Endothelial cell of umbilical vein (primary cell): ENCODE measurements at regions not wholly inside any gene's neighbourhood (a gene's known extent, or its start where the extent isn't known, plus 50 kb on each side); places are given as distances from the start of the nearest gene placed in this dataset.

Experiments
- BruUV-seq: library from RNA; stranded (reverse); fragments of 400-500 nt; replicated peaks from 2 replicates; lab custom pipeline; 2021; lab: Mats Ljungman, UMichigan
- CTCF ChIA-PET: fragments of 300-600, 350-600 bp; sonication (Branson Sonifier 250); formaldehyde crosslinking; loops from one replicate; lab custom pipeline; 2021; ENCODE audit warnings: antibody characterized with exemption, inconsistent platforms; lab: Charles Lee
- POLR2A ChIA-PET: fragments of 300-600, 350-600 bp; sonication (Branson Sonifier 250); formaldehyde crosslinking; loops from one replicate; lab custom pipeline; 2021; ENCODE audit warnings: antibody characterized with exemption, inconsistent platforms; lab: Charles Lee
- DNase-seq: peaks from one replicate; pipeline ENCODE4 v3.0.0-alpha.2; 2011; ENCODE audit warnings: low read depth, low spot score
- FAIRE-seq: peaks from 2 replicates; lab custom pipeline; 2011; peaks lifted over from hg19 to GRCh38; lab: Jason Lieb, UNC
- H2AFZ ChIP-seq: 2 replicates; pipeline ENCODE4 v1.6.0; 2012; ENCODE audit warnings: low read depth, low read length, control low read depth, inconsistent platforms
- H3K27ac ChIP-seq: 2 replicates; pipeline ENCODE4 v1.5.1; 2011; ENCODE audit warnings: low read depth, mild to moderate bottlenecking, control low read depth, low read length, moderate library complexity; ENCODE audit not compliant: insufficient read depth
- H3K27me3 ChIP-seq, 2 experiments: 2 replicates each; pipeline versions ENCODE4 v1.6.0 to v1.6.1; 2011; ENCODE audit warnings: low read length in 2 of 2, mixed read lengths in 1 of 2; ENCODE audit not compliant: control insufficient read depth in 2 of 2, insufficient read depth in 2 of 2
- H3K36me3 ChIP-seq, 2 experiments: 2 replicates in 1 of 2; 3 replicates in 1 of 2; pipeline ENCODE4 v1.5.1; 2011; ENCODE audit warnings: low read length in 2 of 2, mild to moderate bottlenecking in 1 of 2, moderate library complexity in 1 of 2; ENCODE audit not compliant: control insufficient read depth in 2 of 2, insufficient read depth in 2 of 2; ENCODE audit errors: extremely low read depth in 1 of 2
- H3K4me1 ChIP-seq: 3 replicates; pipeline ENCODE4 v1.5.1; 2011; ENCODE audit warnings: mild to moderate bottlenecking, low read length; ENCODE audit not compliant: control insufficient read depth, insufficient read depth; ENCODE audit errors: extremely low read depth
- H3K4me2 ChIP-seq: 2 replicates; pipeline ENCODE4 v1.6.1; 2011; ENCODE audit warnings: low read length, control low read depth, mixed read lengths; ENCODE audit not compliant: insufficient read depth
- H3K4me3 ChIP-seq, 3 experiments: fragments of 200-600 bp in 1 of 3; sonication (generic), shearing (Covaris generic) in 1 of 3; replicated peaks in 1 of 3; 2 replicates each; pipeline ENCODE4 v1.5.1; 2011 to 2016; ENCODE audit warnings: control low read depth in 3 of 3, low read length in 3 of 3, mild to moderate bottlenecking in 2 of 3, inconsistent platforms in 1 of 3, low read depth in 1 of 3, moderate library complexity in 1 of 3; ENCODE audit not compliant: insufficient read depth in 1 of 3
- H3K79me2 ChIP-seq: 2 replicates; pipeline ENCODE4 v1.6.0; 2012; ENCODE audit warnings: low read length, inconsistent platforms; ENCODE audit not compliant: control insufficient read depth, insufficient read depth
- H3K9ac ChIP-seq: replicated peaks from 2 replicates; pipeline ENCODE3; 2011; ENCODE audit warnings: low read length, control low read depth; ENCODE audit not compliant: insufficient read depth; ENCODE audit errors: extremely low read depth
- H3K9me1 ChIP-seq: replicated peaks from 3 replicates; pipeline ENCODE4 v1.6.0; 2011; ENCODE audit warnings: mild to moderate bottlenecking, low read length; ENCODE audit not compliant: control insufficient read depth, insufficient read depth; ENCODE audit errors: extremely low read depth
- H3K9me3 ChIP-seq: replicated peaks from 2 replicates; pipeline ENCODE4 v1.5.1; 2012; ENCODE audit warnings: low read length, inconsistent platforms; ENCODE audit not compliant: control insufficient read depth, insufficient read depth
- H4K20me1 ChIP-seq: replicated peaks from 2 replicates; pipeline ENCODE3; 2011; ENCODE audit warnings: mild to moderate bottlenecking, low read length; ENCODE audit not compliant: control insufficient read depth, insufficient read depth; ENCODE audit errors: extremely low read depth
- EZH2 ChIP-seq: IDR thresholded peaks from 2 replicates; pipeline ENCODE4 v1.6.1; 2012; ENCODE audit warnings: borderline replicate concordance, low read depth, mild to moderate bottlenecking, moderate library complexity, low read length, inconsistent platforms; ENCODE audit not compliant: severe bottlenecking
- FOS ChIP-seq: IDR thresholded peaks from 2 replicates; pipeline ENCODE4 v1.6.1; 2011; ENCODE audit warnings: mild to moderate bottlenecking, low read length, moderate library complexity, borderline replicate concordance; ENCODE audit not compliant: insufficient read depth
- GATA2 ChIP-seq: IDR thresholded peaks from 2 replicates; pipeline ENCODE4 v1.7.0; 2011; ENCODE audit warnings: low read depth, mild to moderate bottlenecking, moderate library complexity, mixed read lengths, low read length; ENCODE audit not compliant: insufficient read length, insufficient read depth
- JUN ChIP-seq: IDR thresholded peaks from 2 replicates; pipeline ENCODE4 v1.6.1; 2011; ENCODE audit warnings: borderline replicate concordance, low read depth; ENCODE audit not compliant: insufficient read length, insufficient read depth
- MYC ChIP-seq: IDR thresholded peaks from one replicate; pipeline ENCODE4 v1.6.1; 2011; ENCODE audit warnings: mild to moderate bottlenecking, low read depth, low read length
- POLR2A ChIP-seq: IDR thresholded peaks from 2 replicates; pipeline ENCODE4 v1.6.1; 2012; ENCODE audit warnings: low read depth, mild to moderate bottlenecking, control low read depth, low read length
- POLR2AphosphoS5 ChIP-seq: IDR thresholded peaks from 2 replicates; pipeline ENCODE4 v1.6.1; 2012; ENCODE audit warnings: low read depth, mild to moderate bottlenecking, control low read depth, low read length, moderate library complexity; ENCODE audit not compliant: insufficient read depth
- dilution Hi-C: fragments of 300-500 bp; cut with MboI; formaldehyde crosslinking; loops from one replicate; pipeline ENCODE4 v1.15.0; 2019; ENCODE audit warnings: low sequenced_read_pairs; ENCODE audit not compliant: extremely low pct_ligation_motif_present
- intact Hi-C: fragments of 100-400 bp; cut with micrococcal nuclease; formaldehyde crosslinking; loops from one replicate; pipeline ENCODE4 v1.10.0; 2022
- TF ChIP-seq, protein P1 (sequence below): IDR thresholded peaks from 2 replicates; pipeline ENCODE4 v1.6.1; 2011; ENCODE audit not compliant: insufficient read depth, insufficient read length
- TF ChIP-seq, protein P2 (sequence below), 2 donors: IDR thresholded peaks; 1 replicate in 1 of 2; 2 replicates in 1 of 2; pipeline ENCODE4 v1.5.1; 2011; ENCODE audit warnings: low read length in 2 of 2, mild to moderate bottlenecking in 2 of 2, moderate library complexity in 2 of 2, control low read depth in 1 of 2, inconsistent platforms in 1 of 2, low read depth in 1 of 2; ENCODE audit not compliant: insufficient read depth in 1 of 2; ENCODE audit errors: extremely low read depth in 1 of 2

DNA sequence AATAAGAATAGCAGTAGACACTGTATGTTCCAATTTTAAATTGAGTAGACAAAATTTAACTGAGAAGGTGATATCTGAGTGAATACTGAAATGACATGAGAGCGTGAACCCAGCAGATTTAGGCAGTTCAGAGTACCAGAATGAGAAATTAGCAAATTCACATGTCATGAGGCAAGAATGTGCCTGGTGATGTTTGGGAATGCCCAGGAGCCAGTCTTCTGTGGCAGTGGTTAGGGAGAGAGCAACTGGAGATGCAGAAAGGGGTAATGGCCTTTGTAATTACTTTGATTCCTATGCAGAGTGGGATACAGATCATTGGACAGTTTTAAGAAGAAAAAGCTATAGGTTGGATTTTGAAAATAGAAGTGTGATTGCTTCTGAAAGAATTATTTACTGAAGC is 621.9 kb downstream of the TECRL start:
- dilution Hi-C loops = no loop called here
- no peak for FAIRE-seq
- H3K4me3 ChIP-seq = no peak overlapping the region

More for the DNA sequence above, 621.9 kb downstream of the TECRL start:
- ChIA-PET POLR2A (no interaction called here), CTCF (no interaction called here)
- Histone ChIP-seq H3K27me3 (no peaks in the 10 kb centered on the region), H3K4me2 (no peak overlapping the region), H3K9me1 (no peaks in the 10 kb centered on the region), H3K4me1 (no peaks in the 10 kb centered on the region), H3K79me2 (no peaks in the 10 kb centered on the region), H4K20me1 (no peaks in the 10 kb centered on the region), H3K9ac (no peak overlapping the region), H3K9me3 (no peaks in the 10 kb centered on the region), H2AFZ (no peak overlapping the region), H3K27ac (no peak overlapping the region), H3K36me3 (no peaks in the 10 kb centered on the region)
- TF ChIP-seq, protein P1, sequence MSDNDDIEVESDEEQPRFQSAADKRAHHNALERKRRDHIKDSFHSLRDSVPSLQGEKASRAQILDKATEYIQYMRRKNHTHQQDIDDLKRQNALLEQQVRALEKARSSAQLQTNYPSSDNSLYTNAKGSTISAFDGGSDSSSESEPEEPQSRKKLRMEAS = no peak
- TF ChIP-seq FOS = no peak
- no peak for TF ChIP-seq EZH2
- no peak for TF ChIP-seq POLR2A
- no peak for TF ChIP-seq MYC
- no peak for TF ChIP-seq JUN
- TF ChIP-seq, protein P2, sequence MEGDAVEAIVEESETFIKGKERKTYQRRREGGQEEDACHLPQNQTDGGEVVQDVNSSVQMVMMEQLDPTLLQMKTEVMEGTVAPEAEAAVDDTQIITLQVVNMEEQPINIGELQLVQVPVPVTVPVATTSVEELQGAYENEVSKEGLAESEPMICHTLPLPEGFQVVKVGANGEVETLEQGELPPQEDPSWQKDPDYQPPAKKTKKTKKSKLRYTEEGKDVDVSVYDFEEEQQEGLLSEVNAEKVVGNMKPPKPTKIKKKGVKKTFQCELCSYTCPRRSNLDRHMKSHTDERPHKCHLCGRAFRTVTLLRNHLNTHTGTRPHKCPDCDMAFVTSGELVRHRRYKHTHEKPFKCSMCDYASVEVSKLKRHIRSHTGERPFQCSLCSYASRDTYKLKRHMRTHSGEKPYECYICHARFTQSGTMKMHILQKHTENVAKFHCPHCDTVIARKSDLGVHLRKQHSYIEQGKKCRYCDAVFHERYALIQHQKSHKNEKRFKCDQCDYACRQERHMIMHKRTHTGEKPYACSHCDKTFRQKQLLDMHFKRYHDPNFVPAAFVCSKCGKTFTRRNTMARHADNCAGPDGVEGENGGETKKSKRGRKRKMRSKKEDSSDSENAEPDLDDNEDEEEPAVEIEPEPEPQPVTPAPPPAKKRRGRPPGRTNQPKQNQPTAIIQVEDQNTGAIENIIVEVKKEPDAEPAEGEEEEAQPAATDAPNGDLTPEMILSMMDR (IDR thresholded peaks at IDR 0.05; ENCODE audit: extremely low read depth in 1 of 2, insufficient read depth in 1 of 2, low read depth in 1 of 2, low read length in 2 of 2) = no peak
- no peak for TF ChIP-seq GATA2
- no peak for TF ChIP-seq POLR2AphosphoS5
- intact Hi-C loops = no loop called here
- BruUV-seq = no TSS peak
- DNase-seq = no peak
